Activated T-helper 1 cell treated with anti-CD3 and anti-CD28 coated beads, Interleukin-12 subunit alpha, Interleukin-12 subunit beta, Interleukin-2, Interleukin-4 antibody, amounts not matched to agents 30 ng/mL and 10 ng/mL and 1 ng/mL, durations not matched to agents 14 hours and 24 hours and 36 hours (primary cell): ENCODE measurements at regions not wholly inside any gene's neighbourhood (a gene's known extent, or its start where the extent isn't known, plus 50 kb on each side); places are given as distances from the start of the nearest gene placed in this dataset.
"Not testable (repeated sequence)": the region's sequence is repeated elsewhere in the genome, so short reads cannot be mapped to it uniquely, and the experiment has no call there.

Experiments
- DNase-seq: peaks from one replicate; pipeline ENCODE4 v3.0.0; 2021; ENCODE audit warnings: low spot score
- H3K27ac Mint-ChIP-seq: one replicate; pipeline ENCODE4 v1.8.0; 2021; ENCODE audit warnings: mild to moderate bottlenecking, mixed read lengths
- H3K27me3 Mint-ChIP-seq: one replicate; pipeline ENCODE4 v1.8.0; 2022; ENCODE audit warnings: mild to moderate bottlenecking, moderate library complexity, mixed read lengths; ENCODE audit not compliant: insufficient read depth
- H3K36me3 Mint-ChIP-seq: one replicate; pipeline ENCODE4 v1.8.0; 2021; ENCODE audit warnings: low read depth, mixed read lengths
- H3K4me1 Mint-ChIP-seq: one replicate; pipeline ENCODE4 v1.8.0; 2021; ENCODE audit warnings: low read depth, mixed read lengths
- H3K4me3 Mint-ChIP-seq: one replicate; pipeline ENCODE4 v1.8.0; 2021; ENCODE audit warnings: mild to moderate bottlenecking, moderate library complexity, mixed read lengths
- H3K9me3 Mint-ChIP-seq: one replicate; pipeline ENCODE4 v1.8.0; 2021; ENCODE audit warnings: mixed read lengths
- intact Hi-C: fragments of 100-400 bp; cut with micrococcal nuclease; formaldehyde crosslinking; loops from one replicate; pipeline ENCODE4 v1.15.1; 2024

DNA sequence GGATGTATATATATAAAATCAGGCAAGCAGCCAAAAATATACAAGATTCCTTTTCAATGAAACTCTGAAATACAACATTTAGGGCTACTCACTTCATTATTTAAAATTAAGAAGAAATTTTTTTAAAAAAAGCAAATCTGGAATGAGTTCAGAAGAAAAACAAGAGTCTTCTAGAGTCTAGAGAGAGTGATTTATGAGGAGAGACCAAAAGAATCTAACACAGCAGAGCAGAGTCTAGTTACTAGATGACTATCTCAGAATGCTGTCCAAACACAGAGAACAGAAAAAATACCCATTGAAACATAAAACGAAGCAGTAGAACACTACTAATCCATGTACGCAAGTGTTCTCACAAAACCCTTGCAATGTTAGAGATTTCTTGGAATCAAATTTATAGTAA, 275.2 kb upstream of the CBLB start:
- H3K9me3 Mint-ChIP-seq = peaks cover 53% of the 10 kb centered on the region
- no peak overlapping the region for H3K4me3 Mint-ChIP-seq
- no peak for DNase-seq
- no peaks in the 10 kb centered on the region for H3K27me3 Mint-ChIP-seq
- H3K4me1 Mint-ChIP-seq = no peaks in the 10 kb centered on the region
- no peak overlapping the region for H3K27ac Mint-ChIP-seq
- intact Hi-C loops = no loop called here
- H3K36me3 Mint-ChIP-seq = peaks cover 16% of the 10 kb centered on the region

- not testable (repeated sequence) for H3K4me1 Mint-ChIP-seq
Measured at GRCh38 chr3:106148440-106149082, 279.7 kb upstream of the CBLB start.

DNA sequence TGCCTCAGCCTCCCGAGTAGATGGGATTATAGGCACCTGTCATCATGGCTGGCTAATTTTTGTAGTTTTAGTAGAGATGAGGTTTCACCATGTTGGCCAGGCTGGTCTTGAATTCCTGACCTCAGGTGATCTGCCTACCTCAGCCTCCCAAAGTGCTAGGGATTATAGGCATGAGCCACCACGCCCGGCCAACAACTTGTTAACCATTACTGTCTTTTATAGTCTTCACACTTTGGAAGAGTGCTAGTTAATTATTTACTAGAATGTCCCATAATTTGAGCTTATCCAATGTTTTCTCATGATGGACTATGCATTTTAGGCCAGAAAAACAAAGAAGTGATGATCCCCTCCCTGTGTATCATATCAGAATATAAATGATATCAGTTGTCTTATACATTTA, 288.6 kb upstream of the CBLB start:
- intact Hi-C loops = no loop called here
- Mint-ChIP-seq H3K9me3 (peaks cover 24% of the 10 kb centered on the region), H3K4me3 (no peak overlapping the region), H3K4me1 (no peaks in the 10 kb centered on the region), H3K27ac (no peak overlapping the region), H3K36me3 (peaks cover 4% of the 10 kb centered on the region), H3K27me3 (no peaks in the 10 kb centered on the region)
- no peak for DNase-seq

More at GRCh38 chr3:106148440-106149082, 279.7 kb upstream of the CBLB start:
- H3K4me3 Mint-ChIP-seq, H3K27ac Mint-ChIP-seq, H3K27me3 Mint-ChIP-seq, intact Hi-C loops, DNase-seq: not testable (repeated sequence)
- Mint-ChIP-seq H3K9me3 (peaks cover 54% of the 10 kb centered on the region), H3K36me3 (peaks cover 16% of the 10 kb centered on the region)

GRCh38 chr3:106160396-106160795, 291.6 kb upstream of the CBLB start:
- intact Hi-C loops = no loop called here
- no peak overlapping the region for H3K4me3 Mint-ChIP-seq

GRCh38 chr3:106161246-106161645, 292.4 kb upstream of the CBLB start:
- Mint-ChIP-seq H3K27ac (no peak overlapping the region), H3K9me3 (peaks cover 58% of the 10 kb centered on the region), H3K4me3 (no peak overlapping the region), H3K27me3 (no peaks in the 10 kb centered on the region), H3K36me3 (peaks cover 29% of the 10 kb centered on the region), H3K4me1 (peaks cover 12% of the 10 kb centered on the region)
- intact Hi-C loops = no loop called here
- no peak for DNase-seq

More at GRCh38 chr3:106160396-106160795, 291.6 kb upstream of the CBLB start:
- Mint-ChIP-seq H3K27me3 (no peaks in the 10 kb centered on the region), H3K27ac (no peak overlapping the region), H3K9me3 (peaks cover 51% of the 10 kb centered on the region), H3K4me1 (peaks cover 6% of the 10 kb centered on the region), H3K36me3 (peaks cover 24% of the 10 kb centered on the region)
- no peak for DNase-seq

GRCh38 chr3:106167728-106168127, 298.9 kb upstream of the CBLB start:
- Mint-ChIP-seq H3K4me3 (no peak overlapping the region), H3K9me3 (peaks cover 45% of the 10 kb centered on the region), H3K27ac (no peak overlapping the region), H3K36me3 (peaks cover 53% of the 10 kb centered on the region), H3K4me1 (peaks cover 43% of the 10 kb centered on the region), H3K27me3 (no peaks in the 10 kb centered on the region)
- intact Hi-C loops = no loop called here
- no peak for DNase-seq

GRCh38 chr3:106168962-106169750, 300.3 kb upstream of the CBLB start:
- Mint-ChIP-seq H3K36me3 (peaks cover 43% of the 10 kb centered on the region), H3K27ac (no peak overlapping the region), H3K9me3 (peaks cover 33% of the 10 kb centered on the region), H3K27me3 (no peaks in the 10 kb centered on the region), H3K4me1 (peaks cover 51% of the 10 kb centered on the region), H3K4me3 (no peak overlapping the region)
- DNase-seq = no peak
- intact Hi-C loops = loop anchor here (1.0 kb wide), 1 partner anchor 153 kb away; no protein-coding TSS in a partner anchor

GRCh38 chr3:106170636-106171035, 301.8 kb upstream of the CBLB start:
- intact Hi-C loops = no loop called here
- DNase-seq = no peak
- peaks cover 57% of the 10 kb centered on the region for H3K4me1 Mint-ChIP-seq
- H3K27me3 Mint-ChIP-seq = no peaks in the 10 kb centered on the region
- H3K36me3 Mint-ChIP-seq = peaks cover 42% of the 10 kb centered on the region
- peaks cover 25% of the 10 kb centered on the region for H3K9me3 Mint-ChIP-seq
- H3K27ac Mint-ChIP-seq = peak overlapping the region; percentile 51
- H3K4me3 Mint-ChIP-seq = no peak overlapping the region

GRCh38 chr3:106172101-106172500, 303.3 kb upstream of the CBLB start:
- intact Hi-C loops = loop anchor here (1.0 kb wide), 1 partner anchor 53 kb away; no protein-coding TSS in a partner anchor
- H3K27ac Mint-ChIP-seq = peak overlapping the region; percentile 75
- no peak for DNase-seq
- H3K4me3 Mint-ChIP-seq = no peak overlapping the region
- H3K27me3 Mint-ChIP-seq = no peaks in the 10 kb centered on the region
- peaks cover 38% of the 10 kb centered on the region for H3K36me3 Mint-ChIP-seq
- H3K9me3 Mint-ChIP-seq = peaks cover 11% of the 10 kb centered on the region
- H3K4me1 Mint-ChIP-seq = peaks cover 60% of the 10 kb centered on the region

DNA sequence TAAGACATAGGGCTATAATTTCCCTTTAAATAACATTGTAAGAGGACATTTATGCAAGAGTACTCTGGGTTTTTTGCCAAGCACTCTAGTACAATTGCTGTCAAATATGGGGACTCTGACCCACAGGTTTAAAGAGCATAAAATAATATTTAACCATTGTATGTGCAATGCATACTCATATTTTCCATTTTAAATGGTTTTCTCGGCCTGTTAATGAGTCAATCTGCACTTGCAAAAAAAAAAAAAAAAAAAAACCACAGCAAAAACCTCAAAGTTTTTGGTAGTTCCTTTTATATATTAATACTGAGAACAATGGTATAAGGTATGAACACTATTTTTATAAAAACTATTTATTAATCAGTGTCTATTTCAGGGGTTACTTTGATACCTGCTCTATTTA, 304.0 kb upstream of the CBLB start:
- Mint-ChIP-seq H3K9me3 (peaks cover 10% of the 10 kb centered on the region), H3K27me3 (no peaks in the 10 kb centered on the region), H3K27ac (peak overlapping the region; percentile 75), H3K36me3 (peaks cover 37% of the 10 kb centered on the region), H3K4me1 (peaks cover 63% of the 10 kb centered on the region), H3K4me3 (no peak overlapping the region)
- intact Hi-C loops = loop anchor here (1.0 kb wide), 1 partner anchor 53 kb away; no protein-coding TSS in a partner anchor
- no peak for DNase-seq

GRCh38 chr3:106175276-106175675, 306.5 kb upstream of the CBLB start:
- H3K27me3 Mint-ChIP-seq = no peaks in the 10 kb centered on the region
- intact Hi-C loops = no loop called here
- no peak for DNase-seq
- peak overlapping the region; percentile 92 for H3K27ac Mint-ChIP-seq
- H3K9me3 Mint-ChIP-seq = peaks cover 21% of the 10 kb centered on the region
- H3K36me3 Mint-ChIP-seq = peaks cover 34% of the 10 kb centered on the region
- peak overlapping the region; percentile 2 for H3K4me3 Mint-ChIP-seq
- peaks cover 84% of the 10 kb centered on the region for H3K4me1 Mint-ChIP-seq

DNA sequence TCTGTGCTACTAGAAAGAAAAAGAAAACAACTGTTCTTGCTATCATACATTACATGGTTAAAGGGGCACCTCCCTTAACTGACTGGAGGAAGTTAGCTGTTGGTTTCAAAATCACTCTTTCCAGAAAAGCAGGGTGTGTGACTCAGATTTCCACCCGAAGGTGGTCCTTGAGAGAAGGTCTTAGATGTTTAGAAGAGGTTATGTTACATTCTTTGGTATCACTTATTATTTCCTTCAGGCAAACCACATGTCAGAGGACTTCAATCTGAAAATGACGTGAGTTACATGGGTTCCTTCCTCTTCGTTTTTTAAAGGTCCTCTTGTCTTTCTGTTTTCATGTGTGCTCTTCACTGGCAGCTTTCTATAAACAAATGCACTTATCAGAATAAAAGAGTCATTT, 307.9 kb upstream of the CBLB start:
- peak overlapping the region; percentile 75 for H3K4me3 Mint-ChIP-seq
- no peaks in the 10 kb centered on the region for H3K27me3 Mint-ChIP-seq
- intact Hi-C loops = loop anchor here (1.0 to 2.0 kb wide), 21 partner anchors 9 to 808 kb away; partner anchors contain the start of gene CBLB
- H3K4me1 Mint-ChIP-seq = peaks cover 70% of the 10 kb centered on the region
- H3K27ac Mint-ChIP-seq = peak overlapping the region; percentile 92
- H3K9me3 Mint-ChIP-seq = peaks cover 26% of the 10 kb centered on the region
- peaks cover 29% of the 10 kb centered on the region for H3K36me3 Mint-ChIP-seq
- peak; percentile 68 for DNase-seq

DNA sequence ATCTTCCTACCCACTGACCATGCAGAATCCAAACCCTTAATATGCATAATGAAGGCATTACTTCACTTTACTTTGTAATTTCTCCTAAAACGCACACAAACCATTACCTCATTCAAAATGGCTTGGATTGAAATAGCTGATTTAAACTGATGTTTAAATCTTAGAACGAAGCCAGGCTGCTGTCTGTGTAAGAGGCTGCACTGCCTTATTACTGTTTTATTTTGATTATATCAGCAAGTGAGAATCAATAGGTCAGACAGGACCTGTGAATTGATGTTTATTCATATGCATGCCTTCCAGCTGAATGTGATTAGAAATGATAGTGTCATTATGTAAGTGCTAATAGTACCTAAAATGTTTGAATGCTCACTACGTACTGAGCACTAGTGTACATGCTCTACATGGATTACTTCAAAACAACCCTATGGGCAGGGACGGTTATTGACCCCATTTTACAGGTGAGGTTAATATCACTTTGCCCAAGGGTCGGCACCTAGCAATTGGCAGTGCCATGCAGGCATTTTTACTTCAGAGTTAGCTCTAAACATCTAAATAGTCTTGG, 314.2 kb upstream of the CBLB start:
- Mint-ChIP-seq H3K9me3 (peaks cover 36% of the 10 kb centered on the region), H3K27me3 (no peaks in the 10 kb centered on the region), H3K4me3 (no peak overlapping the region), H3K4me1 (peaks cover 62% of the 10 kb centered on the region), H3K36me3 (peaks cover 27% of the 10 kb centered on the region), H3K27ac (no peak overlapping the region)
- intact Hi-C loops = loop anchor here (10.0 kb wide), 1 partner anchor 882 kb away; no protein-coding TSS in a partner anchor
- no peak for DNase-seq
